AG04449 (cell line): ENCODE measurements at regions not wholly inside any gene's neighbourhood (a gene's known extent, or its start where the extent isn't known, plus 50 kb on each side); places are given as distances from the start of the nearest gene placed in this dataset.

Experiments
- CTCF ChIA-PET: fragments of 350-600 bp; formaldehyde crosslinking; extraction: SDS; loops from one replicate; lab custom pipeline; 2021; ENCODE audit warnings: antibody characterized with exemption; lab: Yijun Ruan, JAX
- POLR2A ChIA-PET: fragments of 400-600, 350-600 bp; formaldehyde crosslinking; extraction: SDS; loops from one replicate; lab custom pipeline; 2020; ENCODE audit warnings: antibody characterized with exemption, inconsistent platforms; lab: Yijun Ruan, JAX
- DNase-seq: peaks from one replicate; pipeline ENCODE4 v3.0.0-alpha.2; 2010; ENCODE audit warnings: low read depth, low spot score
- H3K4me3 ChIP-seq: 2 replicates; pipeline ENCODE4 v1.5.1; 2011; ENCODE audit warnings: low read depth, mild to moderate bottlenecking, control low read depth, low read length
- CTCF ChIP-seq: IDR thresholded peaks from one replicate; pipeline ENCODE4 v1.5.1; 2011; ENCODE audit warnings: mild to moderate bottlenecking, moderate library complexity, low read length, control low read depth, inconsistent platforms; ENCODE audit not compliant: insufficient read depth; ENCODE audit errors: missing control alignments

GRCh38 chrX:99077099-99077498, 1333.0 kb downstream of the PCDH19 start:
- ChIA-PET CTCF (no interaction called here), POLR2A (no interaction called here)
- H3K4me3 ChIP-seq = no peak overlapping the region
- no peak for DNase-seq
- TF ChIP-seq CTCF = no peak

GRCh38 chrX:99073551-99073950, 1336.5 kb downstream of the PCDH19 start:
- no peak for DNase-seq
- ChIA-PET CTCF (no interaction called here), POLR2A (no interaction called here)
- no peak overlapping the region for H3K4me3 ChIP-seq
- TF ChIP-seq CTCF = no peak

GRCh38 chrX:99051639-99052038, 1358.4 kb downstream of the PCDH19 start:
- ChIA-PET POLR2A (no interaction called here), CTCF (no interaction called here)
- DNase-seq = no peak
- no peak overlapping the region for H3K4me3 ChIP-seq
- no peak for TF ChIP-seq CTCF

GRCh38 chrX:99033226-99033901, 1376.7 kb downstream of the PCDH19 start:
- CTCF ChIA-PET = no interaction called here
- DNase-seq = no peak
- no peak for TF ChIP-seq CTCF
- H3K4me3 ChIP-seq = no peak overlapping the region
- POLR2A ChIA-PET = no interaction called here

- H3K4me3 ChIP-seq = no peak overlapping the region
- DNase-seq = no peak
- ChIA-PET POLR2A (no interaction called here), CTCF (no interaction called here)
- no peak for TF ChIP-seq CTCF
These were observed 1399.1 kb downstream of the PCDH19 start for GRCh38 chrX:99010957-99011356.

GRCh38 chrX:99001286-99001685, 1408.8 kb downstream of the PCDH19 start:
- CTCF ChIA-PET = no interaction called here
- H3K4me3 ChIP-seq = no peak overlapping the region
- POLR2A ChIA-PET = no interaction called here
- DNase-seq = no peak
- no peak for TF ChIP-seq CTCF
